OCI-LY7 (cell line): ENCODE measurements at regions not wholly inside any gene's neighbourhood (a gene's known extent, or its start where the extent isn't known, plus 50 kb on each side); places are given as distances from the start of the nearest gene placed in this dataset.

Source experiments
- BruUV-seq: library from RNA; stranded (reverse); fragments of 400-500 nt; replicated peaks from 2 replicates; lab custom pipeline; 2021; lab: Mats Ljungman, UMichigan
- CTCF ChIA-PET: fragments of 300-600 bp; sonication (Branson Sonifier 250); formaldehyde crosslinking; loops from one replicate; lab custom pipeline; 2022; ENCODE audit warnings: antibody characterized with exemption; ENCODE audit not compliant: unreplicated experiment; lab: Charles Lee
- POLR2A ChIA-PET: fragments of 300-600 bp; sonication (Branson Sonifier 250); formaldehyde crosslinking; loops from one replicate; lab custom pipeline; 2022; ENCODE audit warnings: antibody characterized with exemption; lab: Charles Lee
- DNase-seq: peaks from one replicate; pipeline ENCODE4 v3.0.0-alpha.2; 2015; ENCODE audit warnings: low spot score
- H2AFZ ChIP-seq: fragments of 200-600 bp; sonication (generic), shearing (Covaris generic); 2 replicates; pipeline ENCODE4 v1.6.1; 2014; ENCODE audit warnings: mild to moderate bottlenecking, antibody characterized with exemption, low read length, moderate library complexity
- H3K27ac ChIP-seq: fragments of 200-600 bp; sonication (generic); 2 replicates; pipeline ENCODE4 v1.5.1; 2014; ENCODE audit warnings: mixed run types, low read depth, mild to moderate bottlenecking, moderate library complexity, low read length, inconsistent platforms; ENCODE audit not compliant: poor library complexity, severe bottlenecking
- H3K36me3 ChIP-seq: fragments of 200-600 bp; sonication (generic); 2 replicates; pipeline ENCODE4 v1.6.1; 2014; ENCODE audit warnings: mild to moderate bottlenecking, antibody characterized with exemption, low read length, moderate library complexity, mixed read lengths; ENCODE audit not compliant: insufficient read depth
- H3K4me1 ChIP-seq: fragments of 200-600 bp; sonication (generic); 2 replicates; pipeline ENCODE4 v1.5.1; 2014; ENCODE audit warnings: mild to moderate bottlenecking, low read length; ENCODE audit not compliant: insufficient read depth, poor library complexity, severe bottlenecking
- H3K4me2 ChIP-seq: fragments of 200-600 bp; sonication (generic); 2 replicates; pipeline ENCODE4 v1.6.1; 2014; ENCODE audit warnings: mild to moderate bottlenecking, low read length
- H3K4me3 ChIP-seq: fragments of 200-600 bp; sonication (generic); 2 replicates; pipeline ENCODE4 v1.5.1; 2014; ENCODE audit warnings: mild to moderate bottlenecking, low read depth, low read length; ENCODE audit not compliant: poor library complexity, severe bottlenecking
- H3K79me2 ChIP-seq: fragments of 200-600 bp; sonication (generic); 2 replicates; pipeline ENCODE4 v1.6.1; 2016; ENCODE audit warnings: low read depth, mild to moderate bottlenecking, low read length, moderate library complexity, mixed read lengths; ENCODE audit not compliant: insufficient read depth
- H3K9me2 ChIP-seq: fragments of 200-600 bp; sonication (generic); 2 replicates; pipeline ENCODE4 v1.6.1; 2016; ENCODE audit warnings: mild to moderate bottlenecking, low read length, mixed read lengths; ENCODE audit not compliant: insufficient read depth
- H3K9me3 ChIP-seq: fragments of 200-600 bp; sonication (generic); 2 replicates; pipeline ENCODE4 v1.6.1; 2014; ENCODE audit warnings: mild to moderate bottlenecking, mixed run types, low read length, mixed read lengths
- H4K20me1 ChIP-seq: fragments of 200-600 bp; sonication (generic); 2 replicates; pipeline ENCODE4 v1.6.1; 2014; ENCODE audit warnings: mild to moderate bottlenecking, antibody characterized with exemption, low read length, moderate library complexity, mixed read lengths; ENCODE audit not compliant: insufficient read depth
- EZH2phosphoT487 ChIP-seq: fragments of 200-600 bp; sonication (generic); IDR thresholded peaks from 2 replicates; pipeline ENCODE4 v1.6.1; 2018; ENCODE audit warnings: low read depth, borderline replicate concordance, mild to moderate bottlenecking, mixed run types, antibody characterized with exemption, low read length, moderate library complexity, mixed read lengths
- intact Hi-C: fragments of 100-400 bp; cut with micrococcal nuclease; formaldehyde crosslinking; loops from one replicate; pipeline ENCODE4 v1.10.0; 2022; ENCODE audit not compliant: unreplicated experiment
- TF ChIP-seq, protein P1 (sequence below): fragments of 200-600 bp; sonication (generic); conservative IDR thresholded peaks from 2 replicates; pipeline ENCODE4 v1.5.1; 2014; ENCODE audit warnings: mild to moderate bottlenecking, antibody characterized with exemption, low read length, moderate library complexity, mixed read lengths

DNA sequence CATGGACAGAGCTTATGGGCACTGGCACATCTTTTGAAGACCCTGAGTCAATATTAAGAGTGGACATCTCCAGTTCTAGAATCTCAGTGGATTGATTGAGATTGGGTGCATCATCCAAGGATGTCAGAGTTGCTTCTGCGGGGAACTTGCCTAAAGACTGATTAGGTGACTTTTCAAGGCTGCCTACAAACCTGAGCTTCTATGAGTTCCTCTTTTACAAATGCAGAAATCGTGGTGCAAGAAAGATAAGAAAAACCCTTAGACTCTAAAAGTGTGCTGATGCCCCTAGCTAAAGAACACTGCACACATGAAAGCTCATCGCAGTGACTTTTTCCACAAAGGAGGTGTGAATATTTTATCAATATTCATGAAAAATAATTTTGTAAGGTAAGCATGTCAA lies 86.8 kb upstream of the NEDD4L start:
- H2AFZ ChIP-seq, result no peak overlapping the region
- no peak for DNase-seq
- no peaks in the 10 kb centered on the region for H4K20me1 ChIP-seq
- intact Hi-C loops, result no loop called here
- no TSS peak for BruUV-seq
- CTCF ChIA-PET, result no interaction called here
- H3K4me3 ChIP-seq, result no peak overlapping the region
- no peaks in the 10 kb centered on the region for H3K4me1 ChIP-seq
- H3K36me3 ChIP-seq, result no peaks in the 10 kb centered on the region
- POLR2A ChIA-PET, result no interaction called here
- no peaks in the 10 kb centered on the region for H3K9me3 ChIP-seq
- H3K27ac ChIP-seq, result no peak overlapping the region
- H3K4me2 ChIP-seq, result no peak overlapping the region
- H3K9me2 ChIP-seq, result no peaks in the 10 kb centered on the region
- no peaks in the 10 kb centered on the region for H3K79me2 ChIP-seq
- TF ChIP-seq, protein P1, sequence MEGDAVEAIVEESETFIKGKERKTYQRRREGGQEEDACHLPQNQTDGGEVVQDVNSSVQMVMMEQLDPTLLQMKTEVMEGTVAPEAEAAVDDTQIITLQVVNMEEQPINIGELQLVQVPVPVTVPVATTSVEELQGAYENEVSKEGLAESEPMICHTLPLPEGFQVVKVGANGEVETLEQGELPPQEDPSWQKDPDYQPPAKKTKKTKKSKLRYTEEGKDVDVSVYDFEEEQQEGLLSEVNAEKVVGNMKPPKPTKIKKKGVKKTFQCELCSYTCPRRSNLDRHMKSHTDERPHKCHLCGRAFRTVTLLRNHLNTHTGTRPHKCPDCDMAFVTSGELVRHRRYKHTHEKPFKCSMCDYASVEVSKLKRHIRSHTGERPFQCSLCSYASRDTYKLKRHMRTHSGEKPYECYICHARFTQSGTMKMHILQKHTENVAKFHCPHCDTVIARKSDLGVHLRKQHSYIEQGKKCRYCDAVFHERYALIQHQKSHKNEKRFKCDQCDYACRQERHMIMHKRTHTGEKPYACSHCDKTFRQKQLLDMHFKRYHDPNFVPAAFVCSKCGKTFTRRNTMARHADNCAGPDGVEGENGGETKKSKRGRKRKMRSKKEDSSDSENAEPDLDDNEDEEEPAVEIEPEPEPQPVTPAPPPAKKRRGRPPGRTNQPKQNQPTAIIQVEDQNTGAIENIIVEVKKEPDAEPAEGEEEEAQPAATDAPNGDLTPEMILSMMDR, result no peak
- TF ChIP-seq EZH2phosphoT487, result no peak

DNA sequence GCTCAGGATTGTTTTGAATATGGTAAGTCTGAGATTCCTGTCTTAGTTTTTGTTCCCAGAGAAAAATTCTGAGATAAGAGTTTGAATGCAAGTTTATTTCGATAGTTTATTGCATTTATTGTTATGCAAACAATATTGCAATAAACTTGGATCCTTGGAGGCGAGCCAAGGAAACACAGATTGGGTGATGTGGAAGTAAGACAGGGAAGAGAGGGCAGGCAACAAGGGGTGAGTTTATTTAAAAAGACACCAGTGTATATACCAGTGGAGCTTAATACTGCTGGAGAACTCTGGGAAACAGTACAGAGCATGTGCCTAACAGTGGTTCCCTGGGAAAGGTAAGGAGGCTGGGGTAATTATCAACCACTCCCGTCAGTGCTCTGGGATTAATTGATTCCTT lies 87.5 kb upstream of the NEDD4L start:
- H4K20me1 ChIP-seq, result no peaks in the 10 kb centered on the region
- H3K9me3 ChIP-seq, result no peaks in the 10 kb centered on the region
- H3K36me3 ChIP-seq, result no peaks in the 10 kb centered on the region
- no peaks in the 10 kb centered on the region for H3K4me1 ChIP-seq
- H2AFZ ChIP-seq, result no peak overlapping the region
- ChIA-PET POLR2A (no interaction called here), CTCF (no interaction called here)
- no TSS peak for BruUV-seq
- TF ChIP-seq, protein P1, result no peak
- no peak for TF ChIP-seq EZH2phosphoT487
- no peak overlapping the region for H3K27ac ChIP-seq
- H3K79me2 ChIP-seq, result no peaks in the 10 kb centered on the region
- no peak for DNase-seq
- H3K9me2 ChIP-seq, result no peaks in the 10 kb centered on the region
- H3K4me2 ChIP-seq, result no peak overlapping the region
- no peak overlapping the region for H3K4me3 ChIP-seq
- intact Hi-C loops, result no loop called here

DNA sequence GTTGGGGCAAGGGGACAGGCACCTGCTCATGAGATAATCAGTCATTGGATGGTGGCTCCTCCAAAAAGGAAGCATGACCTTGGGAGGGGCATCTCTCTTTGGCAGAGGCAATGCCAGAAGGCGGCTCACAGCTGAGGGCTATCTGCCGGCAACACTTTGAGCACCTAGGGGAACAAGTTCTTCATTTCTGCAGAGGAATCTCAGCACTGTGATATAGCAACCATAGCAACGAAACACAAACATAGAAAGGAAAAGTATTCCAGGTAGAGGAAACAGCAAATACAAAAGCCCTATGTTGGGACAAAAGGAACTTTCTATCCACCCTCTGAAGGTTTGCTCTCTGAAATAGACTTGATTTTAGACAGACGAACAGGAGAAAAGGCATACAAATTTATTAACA lies 89.1 kb upstream of the NEDD4L start:
- Histone ChIP-seq H3K36me3 (no peaks in the 10 kb centered on the region), H3K9me2 (no peaks in the 10 kb centered on the region), H3K79me2 (no peaks in the 10 kb centered on the region), H3K27ac (no peak overlapping the region), H3K9me3 (no peaks in the 10 kb centered on the region), H2AFZ (no peak overlapping the region), H3K4me2 (no peak overlapping the region), H3K4me3 (no peak overlapping the region), H3K4me1 (no peaks in the 10 kb centered on the region), H4K20me1 (no peaks in the 10 kb centered on the region)
- intact Hi-C loops, result no loop called here
- no peak for DNase-seq
- POLR2A ChIA-PET, result no interaction called here
- CTCF ChIA-PET, result no interaction called here
- TF ChIP-seq, protein P1, result no peak
- TF ChIP-seq EZH2phosphoT487, result no peak
- no TSS peak for BruUV-seq
